ENCODE measurements at regions not wholly inside any gene's neighbourhood (a gene's known extent, or its start where the extent isn't known, plus 50 kb on each side); places are given as distances from the start of the nearest gene placed in this dataset.

DNA sequence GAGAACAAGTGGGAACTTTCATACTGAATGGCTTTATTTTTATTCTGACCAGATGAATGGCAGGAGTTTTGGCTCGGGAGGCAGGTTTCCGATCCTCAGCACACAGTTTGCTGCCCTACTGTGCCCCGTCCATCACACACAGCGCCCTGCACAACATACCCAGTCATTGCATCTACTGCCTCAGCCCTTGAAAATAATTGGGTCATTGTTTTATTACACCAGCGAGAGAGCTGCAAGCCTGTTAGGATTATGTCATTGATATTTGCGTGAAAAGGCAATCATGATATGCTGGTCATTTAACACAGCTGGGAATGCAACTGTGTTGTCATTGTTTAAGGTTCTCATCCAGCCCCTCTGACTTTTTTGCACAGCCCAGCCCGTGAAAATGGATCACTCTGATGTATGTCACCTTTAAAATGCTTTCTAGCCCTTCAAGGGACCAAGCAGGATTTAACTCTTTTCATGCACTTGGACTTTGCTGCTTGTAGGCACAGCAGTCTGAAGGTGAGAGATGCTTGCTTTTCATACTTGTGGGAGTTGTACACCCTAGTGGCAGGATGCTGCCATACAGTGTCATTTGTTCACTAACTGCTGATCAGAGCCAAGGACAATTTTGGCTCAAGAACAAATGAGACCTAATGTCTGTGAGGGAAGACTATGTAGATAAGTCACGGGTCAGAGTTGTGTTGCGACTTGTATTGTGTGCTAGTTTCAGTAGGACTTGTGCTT, 62.3 kb downstream of the RTL9 start:
- Mint-ChIP-seq H3K36me3 (ENCODE audit: insufficient read depth in 2 of 2) (no peaks in the 10 kb centered on the region), H3K9me3 (no peaks in the 10 kb centered on the region), H3K27ac (no peak overlapping the region), H3K4me3 (no peak overlapping the region), H3K27me3 (ENCODE audit: low read depth) (peaks cover 47% of the 10 kb centered on the region), H3K4me1 (ENCODE audit: low read depth) (no peaks in the 10 kb centered on the region)
- no peak for DNase-seq
- ATAC-seq (replicated peaks in 1 of 2) = no peak

DNA sequence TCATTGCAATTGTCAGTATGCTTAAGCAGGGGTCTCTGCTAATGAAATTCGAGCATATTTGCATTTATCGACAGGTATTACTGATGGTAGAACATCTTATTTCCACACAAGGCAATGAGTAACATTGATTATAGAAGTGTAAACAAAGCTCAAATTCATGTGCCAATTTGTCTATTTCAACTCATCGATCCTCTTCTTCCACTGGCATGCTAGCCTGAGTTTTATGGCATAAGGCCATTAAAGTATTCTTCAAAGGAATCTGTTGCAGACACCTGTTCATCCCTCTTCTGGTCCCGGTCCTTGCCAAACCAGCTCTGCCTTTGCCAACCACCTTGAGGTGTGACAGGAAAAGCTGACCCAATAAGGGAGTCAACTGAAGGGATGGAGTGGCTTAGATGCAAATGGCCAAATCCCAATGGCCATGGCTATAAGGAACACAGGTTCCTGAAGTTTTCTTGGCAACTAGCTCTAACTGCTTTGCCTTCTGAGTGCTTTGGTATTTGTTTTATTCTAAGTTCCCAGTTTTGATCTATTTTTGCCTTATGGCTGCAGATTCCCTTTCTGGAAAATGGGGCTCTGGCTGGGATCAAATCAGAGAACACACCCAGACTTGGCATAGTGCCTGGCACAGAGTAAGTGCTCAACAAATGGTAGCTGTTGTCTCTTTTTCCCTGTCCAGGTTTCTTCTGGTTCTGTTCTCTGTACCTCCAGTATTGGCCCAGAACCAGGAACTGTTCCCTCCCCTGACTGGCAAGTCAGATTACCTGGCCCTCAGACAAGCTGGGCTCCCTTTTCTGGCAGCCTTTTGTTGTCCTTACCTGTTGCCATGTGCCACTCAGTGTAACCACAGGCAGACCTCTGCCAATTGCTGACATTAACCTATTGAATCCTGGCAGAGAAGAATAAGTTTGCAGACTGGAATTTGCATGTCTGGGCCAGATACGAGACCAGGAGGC, 63.1 kb downstream of the RTL9 start:
- ATAC-seq (replicated peaks in 1 of 2) = no peak
- H3K27ac Mint-ChIP-seq = no peak overlapping the region
- H3K36me3 Mint-ChIP-seq (ENCODE audit: insufficient read depth in 2 of 2) = no peaks in the 10 kb centered on the region
- H3K4me1 Mint-ChIP-seq (ENCODE audit: low read depth) = no peaks in the 10 kb centered on the region
- H3K9me3 Mint-ChIP-seq = no peaks in the 10 kb centered on the region
- peaks cover 47% of the 10 kb centered on the region for H3K27me3 Mint-ChIP-seq (ENCODE audit: low read depth)
- no peak for DNase-seq
- no peak overlapping the region for H3K4me3 Mint-ChIP-seq

DNA sequence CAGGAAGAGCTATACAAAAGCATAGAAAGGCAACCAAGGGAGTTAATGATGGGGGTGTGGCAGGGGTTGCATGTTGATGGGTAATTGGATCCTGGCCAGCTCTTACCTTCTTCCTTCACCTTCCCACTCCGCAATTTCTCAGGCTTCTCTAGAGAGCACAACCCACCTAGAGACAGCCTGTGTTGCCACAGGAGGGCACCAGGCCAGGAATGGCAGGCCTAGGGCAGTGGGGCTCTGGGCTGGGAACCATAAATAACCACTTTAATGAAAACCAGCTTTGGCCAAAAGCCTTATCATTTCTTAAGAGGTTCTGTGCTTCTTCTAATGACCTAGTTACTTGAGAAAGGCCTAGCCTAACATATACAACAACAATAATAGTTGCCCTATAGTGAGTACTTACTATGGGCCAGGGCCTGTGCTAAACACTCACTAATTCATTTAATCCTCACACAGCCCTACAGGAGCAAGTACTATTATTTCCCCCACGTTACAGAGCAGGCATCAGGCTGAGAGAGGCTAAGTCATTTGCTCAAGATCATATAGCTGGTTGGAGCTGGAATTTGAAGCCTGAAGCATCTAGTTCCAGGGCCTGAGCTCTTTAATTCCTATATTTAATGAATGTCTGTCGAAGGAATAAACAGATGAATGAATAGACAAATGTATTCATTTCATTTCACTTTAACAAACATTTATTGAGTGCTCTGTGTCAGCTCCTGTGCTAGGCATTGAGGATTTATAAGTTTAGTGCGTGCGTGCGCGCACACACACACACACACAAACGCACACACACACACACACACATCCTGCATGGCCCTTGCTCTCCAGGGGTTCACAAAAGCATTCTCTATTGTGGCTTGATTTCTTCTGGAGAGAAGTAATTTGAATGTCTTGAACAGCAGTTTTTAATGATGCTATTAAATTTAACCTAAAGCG, 66.8 kb downstream of the RTL9 start:
- ATAC-seq (replicated peaks in 1 of 2) = no peak
- H3K4me3 Mint-ChIP-seq = no peak overlapping the region
- DNase-seq = no peak
- H3K27me3 Mint-ChIP-seq (ENCODE audit: low read depth) = peaks cover 44% of the 10 kb centered on the region
- H3K9me3 Mint-ChIP-seq = no peaks in the 10 kb centered on the region
- no peak overlapping the region for H3K27ac Mint-ChIP-seq
- H3K36me3 Mint-ChIP-seq (ENCODE audit: insufficient read depth in 2 of 2) = no peaks in the 10 kb centered on the region
- no peaks in the 10 kb centered on the region for H3K4me1 Mint-ChIP-seq (ENCODE audit: low read depth)

DNA sequence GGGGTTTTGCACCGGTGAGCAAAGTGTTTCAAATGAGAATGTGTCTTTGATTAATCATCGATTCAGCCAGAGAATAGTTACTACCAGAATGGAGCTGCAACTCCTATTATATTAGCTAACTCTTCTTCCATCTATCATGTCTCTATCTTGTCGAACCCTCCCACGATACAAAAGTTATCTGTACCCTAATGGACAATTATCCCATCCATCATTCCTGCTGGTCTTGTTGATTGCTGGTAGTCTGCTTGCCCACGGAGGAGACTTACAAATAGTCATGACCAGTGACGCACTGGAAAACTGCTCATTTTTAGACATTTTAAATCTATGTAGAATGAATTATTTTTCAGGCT, 67.5 kb downstream of the RTL9 start:
- Mint-ChIP-seq H3K27me3 (ENCODE audit: low read depth) (peaks cover 44% of the 10 kb centered on the region), H3K9me3 (no peaks in the 10 kb centered on the region), H3K4me1 (ENCODE audit: low read depth) (no peaks in the 10 kb centered on the region), H3K4me3 (no peak overlapping the region), H3K36me3 (ENCODE audit: insufficient read depth in 2 of 2) (no peaks in the 10 kb centered on the region), H3K27ac (no peak overlapping the region)
- no peak for DNase-seq
- ATAC-seq (replicated peaks in 1 of 2) = no peak

DNA sequence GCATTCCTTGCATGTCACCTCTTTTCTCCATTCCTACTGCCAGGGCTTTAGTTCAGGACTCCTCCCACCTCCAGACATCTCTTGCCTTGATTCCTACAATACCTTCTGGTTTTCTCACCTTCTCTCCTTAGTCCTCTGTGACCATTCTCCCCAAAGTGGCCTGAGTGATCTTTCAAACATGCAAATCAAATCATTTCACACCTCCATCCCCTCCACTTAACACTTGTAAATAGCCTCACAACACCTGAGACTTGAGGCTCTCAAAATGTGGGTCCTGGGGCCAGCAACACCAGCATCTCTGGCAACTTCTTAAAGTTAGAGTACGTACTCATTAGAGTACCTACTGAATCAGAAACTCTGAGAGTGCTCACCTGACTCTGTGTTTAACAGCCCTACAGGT, 68.4 kb downstream of the RTL9 start:
- Mint-ChIP-seq H3K27ac (no peak overlapping the region), H3K27me3 (ENCODE audit: low read depth) (peaks cover 46% of the 10 kb centered on the region), H3K36me3 (ENCODE audit: insufficient read depth in 2 of 2) (no peaks in the 10 kb centered on the region), H3K4me3 (no peak overlapping the region), H3K9me3 (no peaks in the 10 kb centered on the region), H3K4me1 (ENCODE audit: low read depth) (no peaks in the 10 kb centered on the region)
- DNase-seq = no peak
- ATAC-seq (replicated peaks in 1 of 2) = no peak

DNA sequence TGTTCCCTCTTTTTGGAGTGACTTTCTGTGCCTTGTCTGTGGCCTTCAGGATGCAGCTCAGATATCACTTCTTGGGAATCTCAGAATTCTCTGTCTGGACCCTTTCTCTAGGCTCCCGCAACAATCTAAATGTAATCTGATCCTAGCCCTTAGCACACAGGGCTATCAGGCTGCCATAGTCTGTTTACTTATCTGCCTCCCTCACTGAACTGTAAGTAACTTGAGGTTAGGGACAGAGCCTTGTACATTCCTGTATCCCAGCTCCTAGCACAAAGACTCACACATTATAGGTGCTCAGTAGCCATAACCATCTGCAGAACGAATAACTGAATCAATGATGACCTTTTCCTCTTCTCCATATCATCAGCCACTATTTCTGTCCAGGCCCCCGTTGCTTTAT, 69.5 kb downstream of the RTL9 start:
- H3K36me3 Mint-ChIP-seq (ENCODE audit: insufficient read depth in 2 of 2) = no peaks in the 10 kb centered on the region
- H3K9me3 Mint-ChIP-seq = no peaks in the 10 kb centered on the region
- H3K27ac Mint-ChIP-seq = no peak overlapping the region
- H3K4me3 Mint-ChIP-seq = no peak overlapping the region
- peaks cover 49% of the 10 kb centered on the region for H3K27me3 Mint-ChIP-seq (ENCODE audit: low read depth)
- H3K4me1 Mint-ChIP-seq (ENCODE audit: low read depth) = no peaks in the 10 kb centered on the region
- DNase-seq = no peak
- no peak for ATAC-seq (replicated peaks in 1 of 2)

DNA sequence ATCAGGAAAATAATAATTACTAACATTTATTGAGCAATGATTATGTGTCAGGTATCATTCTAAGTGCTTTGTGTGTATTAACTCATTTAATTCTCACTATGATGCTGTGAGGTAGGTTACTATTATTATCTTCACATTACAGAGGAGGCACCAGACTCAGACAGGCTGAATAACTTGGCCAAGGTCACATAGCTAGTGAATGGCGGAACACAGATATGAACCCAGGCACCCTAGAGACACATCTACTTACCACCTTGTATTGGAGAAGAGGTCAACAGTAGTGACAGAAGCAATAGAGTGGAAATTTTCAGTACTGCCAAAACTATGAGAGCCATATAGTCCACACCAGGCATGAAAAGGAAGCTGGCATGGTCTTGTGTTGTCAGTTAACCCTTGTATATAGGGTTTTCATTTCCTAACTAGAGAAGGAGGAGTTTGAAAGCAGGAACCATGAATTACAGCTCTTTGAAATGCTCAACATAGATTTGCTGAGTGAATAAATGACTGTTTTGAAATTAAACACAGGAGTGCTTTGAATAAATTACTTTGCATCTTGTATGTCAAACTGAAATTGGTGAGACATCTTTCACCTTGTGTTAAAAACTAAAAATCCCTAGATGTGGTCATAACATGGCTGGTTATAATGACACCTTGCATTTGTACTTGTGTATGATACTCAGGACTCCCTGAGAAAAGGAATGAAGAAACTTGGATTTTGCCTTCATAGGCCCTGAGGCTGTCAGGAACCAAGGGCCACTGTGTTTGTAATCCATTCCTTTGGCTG, 71.8 kb downstream of the RTL9 start:
- Mint-ChIP-seq H3K27me3 (ENCODE audit: low read depth) (peaks cover 66% of the 10 kb centered on the region), H3K4me1 (ENCODE audit: low read depth) (no peaks in the 10 kb centered on the region), H3K9me3 (no peaks in the 10 kb centered on the region), H3K27ac (no peak overlapping the region), H3K36me3 (ENCODE audit: insufficient read depth in 2 of 2) (no peaks in the 10 kb centered on the region), H3K4me3 (no peak overlapping the region)
- ATAC-seq (replicated peaks in 1 of 2) (peak; percentile 59 to 83), DNase-seq (no peak)

DNA sequence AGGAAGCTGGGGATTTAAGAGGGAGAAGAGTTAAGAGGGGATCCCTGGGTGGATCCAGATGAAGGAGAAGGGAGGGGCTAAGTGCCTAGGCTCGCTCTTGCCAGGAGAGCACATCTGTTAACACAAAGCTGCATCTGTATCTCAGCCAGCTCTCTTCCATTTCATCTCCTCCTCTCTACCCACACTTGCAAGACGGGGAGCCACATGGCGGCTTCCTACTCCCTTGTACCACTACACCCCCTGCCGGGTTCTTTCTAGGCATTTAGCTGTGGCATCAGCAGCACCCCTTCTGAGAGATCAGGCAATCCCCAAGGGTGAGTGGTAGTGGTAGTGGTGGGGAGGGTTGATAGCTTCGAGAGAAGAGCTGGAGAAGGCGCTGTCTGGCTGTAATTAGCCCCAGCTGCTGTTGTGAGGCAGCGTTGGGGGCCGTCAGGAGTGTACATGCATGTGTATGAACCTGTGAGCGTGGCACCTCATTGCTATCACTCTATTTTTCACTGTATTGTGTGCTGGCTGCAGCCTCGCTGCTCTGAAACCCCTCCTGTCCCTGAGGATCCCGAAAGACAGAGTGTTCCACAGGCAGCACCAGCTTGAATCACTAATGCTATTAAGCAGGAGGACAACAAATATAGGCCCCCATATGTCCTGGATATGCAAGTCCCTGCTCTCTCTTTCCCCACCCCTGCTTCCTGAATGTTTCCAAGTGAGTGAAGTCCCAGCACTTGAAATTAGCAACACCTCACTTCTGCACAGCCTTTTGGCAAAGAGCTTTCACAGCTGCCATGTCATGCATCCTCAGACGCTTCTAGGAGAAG, 73.7 kb downstream of the RTL9 start:
- no peak overlapping the region for H3K27ac Mint-ChIP-seq
- H3K9me3 Mint-ChIP-seq = no peaks in the 10 kb centered on the region
- no peaks in the 10 kb centered on the region for H3K4me1 Mint-ChIP-seq (ENCODE audit: low read depth)
- H3K36me3 Mint-ChIP-seq (ENCODE audit: insufficient read depth in 2 of 2) = no peaks in the 10 kb centered on the region
- no peak overlapping the region for H3K4me3 Mint-ChIP-seq
- ATAC-seq (replicated peaks in 1 of 2) (no peak), DNase-seq (no peak)
- H3K27me3 Mint-ChIP-seq (ENCODE audit: low read depth) = peaks cover 71% of the 10 kb centered on the region

DNA sequence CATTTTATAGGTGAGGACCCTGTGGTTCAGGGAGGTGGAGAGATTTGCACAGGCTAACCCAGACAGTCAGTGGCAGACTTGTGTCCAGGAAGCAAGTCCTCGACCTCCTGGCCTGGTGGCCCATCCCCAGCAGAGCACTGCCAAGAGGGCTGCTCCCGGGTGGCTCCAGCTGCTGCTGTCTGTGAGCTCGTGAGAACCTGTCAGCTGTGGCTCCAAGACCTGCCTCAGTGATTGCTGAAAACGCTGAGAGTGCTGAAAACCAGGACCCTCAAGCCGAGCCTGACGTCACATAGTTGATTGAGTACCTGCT, 74.2 kb downstream of the RTL9 start:
- Mint-ChIP-seq H3K27ac (no peak overlapping the region), H3K4me3 (no peak overlapping the region), H3K27me3 (ENCODE audit: low read depth) (peaks cover 71% of the 10 kb centered on the region), H3K36me3 (ENCODE audit: insufficient read depth in 2 of 2) (no peaks in the 10 kb centered on the region), H3K4me1 (ENCODE audit: low read depth) (no peaks in the 10 kb centered on the region), H3K9me3 (no peaks in the 10 kb centered on the region)
- DNase-seq = no peak
- no peak for ATAC-seq (replicated peaks in 1 of 2)

DNA sequence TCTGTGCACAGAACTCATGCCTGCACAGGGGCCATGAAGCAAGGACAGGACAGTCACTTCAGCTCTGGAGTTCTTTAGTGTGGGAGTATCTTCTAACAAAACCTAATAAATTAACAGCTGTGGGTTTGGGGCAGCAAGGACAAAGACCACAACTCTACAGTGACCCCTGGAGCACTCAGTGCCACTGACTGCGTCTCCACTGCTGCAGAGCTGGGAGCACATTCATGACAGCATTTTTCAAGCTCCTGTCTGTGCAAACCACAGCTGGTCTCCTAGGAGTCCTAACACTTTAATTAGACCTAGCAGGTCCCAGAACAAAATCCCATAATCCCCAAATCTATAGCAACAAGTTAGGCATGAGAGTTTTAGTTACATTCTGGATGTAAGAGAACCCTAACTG, 76.5 kb downstream of the RTL9 start:
- no peak overlapping the region for H3K27ac Mint-ChIP-seq
- ATAC-seq (replicated peaks in 1 of 2) = no peak
- no peak for DNase-seq
- no peaks in the 10 kb centered on the region for H3K4me1 Mint-ChIP-seq (ENCODE audit: low read depth)
- no peaks in the 10 kb centered on the region for H3K36me3 Mint-ChIP-seq (ENCODE audit: insufficient read depth in 2 of 2)
- H3K4me3 Mint-ChIP-seq = no peak overlapping the region
- H3K9me3 Mint-ChIP-seq = no peaks in the 10 kb centered on the region
- peaks cover 75% of the 10 kb centered on the region for H3K27me3 Mint-ChIP-seq (ENCODE audit: low read depth)

DNA sequence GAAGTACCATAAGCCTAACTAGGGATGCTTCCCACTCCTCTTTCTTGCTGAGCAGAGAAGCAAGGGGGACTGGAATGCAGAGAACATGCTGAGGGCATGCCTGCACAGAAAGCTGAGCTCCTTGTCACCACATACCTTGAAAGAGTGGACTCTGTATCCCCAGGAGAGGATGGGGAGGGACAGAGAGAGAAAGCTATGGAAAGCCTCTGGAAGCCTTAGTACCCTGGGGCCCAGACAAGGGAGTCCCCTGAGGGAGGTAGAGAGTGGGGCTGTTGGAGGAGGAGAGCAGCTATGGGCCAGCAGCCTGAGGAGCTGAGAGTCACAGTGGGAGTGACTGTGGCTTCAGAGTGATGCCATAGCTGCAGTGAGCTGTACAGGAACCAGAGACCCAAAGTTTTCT, 77.9 kb downstream of the RTL9 start:
- Mint-ChIP-seq H3K27me3 (ENCODE audit: low read depth) (peaks cover 78% of the 10 kb centered on the region), H3K4me3 (no peak overlapping the region), H3K9me3 (no peaks in the 10 kb centered on the region), H3K27ac (no peak overlapping the region), H3K4me1 (ENCODE audit: low read depth) (no peaks in the 10 kb centered on the region), H3K36me3 (ENCODE audit: insufficient read depth in 2 of 2) (no peaks in the 10 kb centered on the region)
- DNase-seq = no peak
- no peak for ATAC-seq (replicated peaks in 1 of 2)

DNA sequence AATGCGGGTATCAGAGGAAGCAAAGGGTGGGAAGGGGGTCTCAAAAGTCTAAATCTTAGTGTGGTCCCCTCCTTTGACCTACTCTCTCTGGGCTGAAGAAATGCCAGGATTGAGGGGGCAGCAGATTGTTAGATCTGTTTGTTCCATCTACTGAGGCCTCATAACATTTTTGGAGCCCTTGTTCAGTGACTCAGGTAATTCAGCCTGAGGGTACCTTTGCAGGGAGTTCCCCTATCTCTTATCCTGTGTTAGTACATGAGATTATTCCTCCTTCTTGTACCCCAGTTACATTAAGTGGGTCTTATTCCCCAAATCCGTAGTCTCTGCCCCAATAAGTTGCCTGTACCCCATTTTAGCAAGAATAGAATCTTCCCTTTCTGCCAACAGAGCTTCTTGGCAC, 79.0 kb downstream of the RTL9 start:
- H3K27me3 Mint-ChIP-seq (ENCODE audit: low read depth) = peaks cover 78% of the 10 kb centered on the region
- no peak overlapping the region for H3K27ac Mint-ChIP-seq
- no peaks in the 10 kb centered on the region for H3K36me3 Mint-ChIP-seq (ENCODE audit: insufficient read depth in 2 of 2)
- no peak overlapping the region for H3K4me3 Mint-ChIP-seq
- H3K4me1 Mint-ChIP-seq (ENCODE audit: low read depth) = no peaks in the 10 kb centered on the region
- DNase-seq = no peak
- H3K9me3 Mint-ChIP-seq = no peaks in the 10 kb centered on the region
- no peak for ATAC-seq (replicated peaks in 1 of 2)
